ENCODE measurements at regions not wholly inside any gene's neighbourhood (a gene's known extent, or its start where the extent isn't known, plus 50 kb on each side); places are given as distances from the start of the nearest gene placed in this dataset.

- TF ChIP-seq POLR2A (IDR thresholded peaks at IDR 0.05) (no peak), EP300 (IDR thresholded peaks at IDR 0.05) (no peak), CTCF (IDR thresholded peaks at IDR 0.05) (no peak)
Observed at GRCh38 chr10:78555128-78555527, 513.6 kb upstream of the ZMIZ1 start.

Data from tibial nerve (tissue), 4 donors.